GM19239 (cell line): ENCODE measurements at regions not wholly inside any gene's neighbourhood (a gene's known extent, or its start where the extent isn't known, plus 50 kb on each side); places are given as distances from the start of the nearest gene placed in this dataset.

Experiments used
- DNase-seq: peaks from one replicate; pipeline ENCODE4 v3.0.0; 2011; ENCODE audit warnings: low spot score; ENCODE audit not compliant: insufficient read length
- FAIRE-seq: peaks from 2 replicates; lab custom pipeline; 2011; peaks lifted over from hg19 to GRCh38; lab: Jason Lieb, UNC

DNA sequence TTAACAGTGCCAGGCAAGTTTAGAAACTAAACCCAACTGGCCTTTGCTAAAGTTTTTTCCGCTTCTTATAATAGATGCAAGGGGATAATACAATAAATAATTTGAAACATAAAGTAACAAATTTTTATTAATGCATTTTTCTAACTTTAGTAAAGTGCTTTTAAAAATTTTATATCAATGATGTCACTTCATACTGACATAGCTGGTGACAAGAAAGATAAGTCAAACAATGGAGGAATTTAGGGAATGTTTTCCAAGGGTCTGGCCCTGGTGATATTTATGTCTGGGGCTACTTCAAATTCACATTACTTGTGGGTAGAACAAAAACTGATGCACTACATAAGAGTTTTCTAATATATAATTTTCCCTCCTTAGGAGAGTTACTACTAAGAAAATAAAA, 61.2 kb upstream of the CBLN2 start:
- FAIRE-seq (no peak), DNase-seq (no peak)

DNA sequence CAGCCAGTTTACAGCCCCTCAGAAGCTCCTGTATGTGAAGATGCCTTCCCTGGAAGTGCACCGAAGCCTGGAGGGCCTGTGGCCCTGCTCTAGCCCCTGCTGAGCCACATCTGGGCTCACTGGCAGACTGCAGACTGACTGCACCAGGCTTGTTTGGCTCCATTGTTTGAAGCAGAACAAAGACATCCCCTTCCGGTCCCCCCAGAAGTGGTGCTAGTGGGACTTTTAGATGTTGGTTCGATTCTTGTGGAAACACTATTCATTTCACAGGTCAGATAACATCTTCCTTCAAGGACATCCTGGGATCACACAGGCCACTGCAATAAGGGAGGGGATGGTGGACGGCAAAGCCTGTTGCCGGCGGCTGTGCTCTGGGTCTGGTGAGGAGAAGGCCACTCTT, 57.8 kb upstream of the CBLN2 start:
- FAIRE-seq (no peak), DNase-seq (no peak)

DNA sequence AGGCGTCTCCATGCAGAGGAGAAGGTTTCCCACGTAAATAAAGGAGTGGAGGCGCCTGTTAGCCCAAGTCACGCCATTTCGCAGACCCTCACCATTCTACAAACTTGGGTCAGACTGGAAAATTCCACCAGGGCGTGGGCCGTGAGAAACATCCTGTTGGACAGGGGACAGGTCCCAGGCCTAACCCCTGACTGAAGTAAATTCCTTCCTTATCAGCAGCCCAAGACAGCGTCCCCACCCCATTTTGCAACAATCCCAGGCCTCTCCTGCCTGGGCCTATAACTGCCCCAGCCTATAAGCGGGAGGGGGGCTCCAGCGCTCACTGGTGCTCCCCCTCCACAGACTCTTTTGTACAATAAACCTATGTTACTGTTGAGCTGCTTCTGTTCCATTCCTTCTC, 57.3 kb upstream of the CBLN2 start:
- DNase-seq (no peak), FAIRE-seq (no peak)
